OCI-LY7 (cell line): ENCODE measurements at regions not wholly inside any gene's neighbourhood (a gene's known extent, or its start where the extent isn't known, plus 50 kb on each side); places are given as distances from the start of the nearest gene placed in this dataset.
"Not testable (repeated sequence)": the region's sequence is repeated elsewhere in the genome, so short reads cannot be mapped to it uniquely, and the experiment has no call there.

ENCODE experiments used
- BruUV-seq: library from RNA; stranded (reverse); fragments of 400-500 nt; replicated peaks from 2 replicates; lab custom pipeline; 2021; lab: Mats Ljungman, UMichigan
- CTCF ChIA-PET: fragments of 300-600 bp; sonication (Branson Sonifier 250); formaldehyde crosslinking; loops from one replicate; lab custom pipeline; 2022; ENCODE audit warnings: antibody characterized with exemption; ENCODE audit not compliant: unreplicated experiment; lab: Charles Lee
- POLR2A ChIA-PET: fragments of 300-600 bp; sonication (Branson Sonifier 250); formaldehyde crosslinking; loops from one replicate; lab custom pipeline; 2022; ENCODE audit warnings: antibody characterized with exemption; lab: Charles Lee
- DNase-seq: peaks from one replicate; pipeline ENCODE4 v3.0.0-alpha.2; 2015; ENCODE audit warnings: low spot score
- H2AFZ ChIP-seq: fragments of 200-600 bp; sonication (generic), shearing (Covaris generic); 2 replicates; pipeline ENCODE4 v1.6.1; 2014; ENCODE audit warnings: mild to moderate bottlenecking, antibody characterized with exemption, low read length, moderate library complexity
- H3K27ac ChIP-seq: fragments of 200-600 bp; sonication (generic); 2 replicates; pipeline ENCODE4 v1.5.1; 2014; ENCODE audit warnings: mixed run types, low read depth, mild to moderate bottlenecking, moderate library complexity, low read length, inconsistent platforms; ENCODE audit not compliant: poor library complexity, severe bottlenecking
- H3K36me3 ChIP-seq: fragments of 200-600 bp; sonication (generic); 2 replicates; pipeline ENCODE4 v1.6.1; 2014; ENCODE audit warnings: mild to moderate bottlenecking, antibody characterized with exemption, low read length, moderate library complexity, mixed read lengths; ENCODE audit not compliant: insufficient read depth
- H3K4me1 ChIP-seq: fragments of 200-600 bp; sonication (generic); 2 replicates; pipeline ENCODE4 v1.5.1; 2014; ENCODE audit warnings: mild to moderate bottlenecking, low read length; ENCODE audit not compliant: insufficient read depth, poor library complexity, severe bottlenecking
- H3K4me2 ChIP-seq: fragments of 200-600 bp; sonication (generic); 2 replicates; pipeline ENCODE4 v1.6.1; 2014; ENCODE audit warnings: mild to moderate bottlenecking, low read length
- H3K4me3 ChIP-seq: fragments of 200-600 bp; sonication (generic); 2 replicates; pipeline ENCODE4 v1.5.1; 2014; ENCODE audit warnings: mild to moderate bottlenecking, low read depth, low read length; ENCODE audit not compliant: poor library complexity, severe bottlenecking
- H3K79me2 ChIP-seq: fragments of 200-600 bp; sonication (generic); 2 replicates; pipeline ENCODE4 v1.6.1; 2016; ENCODE audit warnings: low read depth, mild to moderate bottlenecking, low read length, moderate library complexity, mixed read lengths; ENCODE audit not compliant: insufficient read depth
- H3K9me2 ChIP-seq: fragments of 200-600 bp; sonication (generic); 2 replicates; pipeline ENCODE4 v1.6.1; 2016; ENCODE audit warnings: mild to moderate bottlenecking, low read length, mixed read lengths; ENCODE audit not compliant: insufficient read depth
- H3K9me3 ChIP-seq: fragments of 200-600 bp; sonication (generic); 2 replicates; pipeline ENCODE4 v1.6.1; 2014; ENCODE audit warnings: mild to moderate bottlenecking, mixed run types, low read length, mixed read lengths
- H4K20me1 ChIP-seq: fragments of 200-600 bp; sonication (generic); 2 replicates; pipeline ENCODE4 v1.6.1; 2014; ENCODE audit warnings: mild to moderate bottlenecking, antibody characterized with exemption, low read length, moderate library complexity, mixed read lengths; ENCODE audit not compliant: insufficient read depth
- EZH2phosphoT487 ChIP-seq: fragments of 200-600 bp; sonication (generic); IDR thresholded peaks from 2 replicates; pipeline ENCODE4 v1.6.1; 2018; ENCODE audit warnings: low read depth, borderline replicate concordance, mild to moderate bottlenecking, mixed run types, antibody characterized with exemption, low read length, moderate library complexity, mixed read lengths
- intact Hi-C: fragments of 100-400 bp; cut with micrococcal nuclease; formaldehyde crosslinking; loops from one replicate; pipeline ENCODE4 v1.10.0; 2022; ENCODE audit not compliant: unreplicated experiment
- TF ChIP-seq, protein P1 (sequence below): fragments of 200-600 bp; sonication (generic); conservative IDR thresholded peaks from 2 replicates; pipeline ENCODE4 v1.5.1; 2014; ENCODE audit warnings: mild to moderate bottlenecking, antibody characterized with exemption, low read length, moderate library complexity, mixed read lengths

DNA sequence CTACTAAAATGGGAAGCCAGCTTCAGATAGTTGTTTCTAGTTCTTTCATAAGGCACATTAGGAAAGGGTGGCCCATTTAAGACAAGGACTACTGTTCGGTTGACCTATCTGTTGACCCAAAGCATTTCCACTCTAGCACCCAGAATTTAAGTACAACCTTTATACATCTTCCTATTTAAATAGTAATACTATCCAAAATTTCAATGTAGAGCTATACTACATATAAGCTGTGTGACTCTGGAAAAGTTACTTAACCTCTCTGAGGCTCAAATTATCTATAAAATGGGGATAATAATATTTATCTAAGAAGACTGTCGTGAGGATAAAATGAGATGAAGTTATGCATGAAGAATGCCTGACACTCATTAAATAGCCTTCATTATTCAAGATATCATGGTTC lies 82.0 kb upstream of the TMEM164 start:
- H3K4me1 ChIP-seq, result no peaks in the 10 kb centered on the region
- H4K20me1 ChIP-seq, result no peaks in the 10 kb centered on the region
- no peaks in the 10 kb centered on the region for H3K79me2 ChIP-seq
- TF ChIP-seq EZH2phosphoT487, result no peak
- TF ChIP-seq, protein P1, sequence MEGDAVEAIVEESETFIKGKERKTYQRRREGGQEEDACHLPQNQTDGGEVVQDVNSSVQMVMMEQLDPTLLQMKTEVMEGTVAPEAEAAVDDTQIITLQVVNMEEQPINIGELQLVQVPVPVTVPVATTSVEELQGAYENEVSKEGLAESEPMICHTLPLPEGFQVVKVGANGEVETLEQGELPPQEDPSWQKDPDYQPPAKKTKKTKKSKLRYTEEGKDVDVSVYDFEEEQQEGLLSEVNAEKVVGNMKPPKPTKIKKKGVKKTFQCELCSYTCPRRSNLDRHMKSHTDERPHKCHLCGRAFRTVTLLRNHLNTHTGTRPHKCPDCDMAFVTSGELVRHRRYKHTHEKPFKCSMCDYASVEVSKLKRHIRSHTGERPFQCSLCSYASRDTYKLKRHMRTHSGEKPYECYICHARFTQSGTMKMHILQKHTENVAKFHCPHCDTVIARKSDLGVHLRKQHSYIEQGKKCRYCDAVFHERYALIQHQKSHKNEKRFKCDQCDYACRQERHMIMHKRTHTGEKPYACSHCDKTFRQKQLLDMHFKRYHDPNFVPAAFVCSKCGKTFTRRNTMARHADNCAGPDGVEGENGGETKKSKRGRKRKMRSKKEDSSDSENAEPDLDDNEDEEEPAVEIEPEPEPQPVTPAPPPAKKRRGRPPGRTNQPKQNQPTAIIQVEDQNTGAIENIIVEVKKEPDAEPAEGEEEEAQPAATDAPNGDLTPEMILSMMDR, result no peak
- H3K9me2 ChIP-seq, result no peaks in the 10 kb centered on the region
- no peak overlapping the region for H2AFZ ChIP-seq
- no peaks in the 10 kb centered on the region for H3K9me3 ChIP-seq
- no TSS peak for BruUV-seq
- H3K4me3 ChIP-seq, result no peak overlapping the region
- DNase-seq, result no peak
- no peaks in the 10 kb centered on the region for H3K36me3 ChIP-seq
- POLR2A ChIA-PET, result interaction anchor here (0.6 to 0.7 kb wide), 2 partner anchors 883 to 950 kb away, joined by 3 to 4 read pairs; no protein-coding TSS in a partner anchor
- CTCF ChIA-PET, result no interaction called here
- H3K4me2 ChIP-seq, result no peak overlapping the region
- no peak overlapping the region for H3K27ac ChIP-seq
- intact Hi-C loops, result no loop called here

DNA sequence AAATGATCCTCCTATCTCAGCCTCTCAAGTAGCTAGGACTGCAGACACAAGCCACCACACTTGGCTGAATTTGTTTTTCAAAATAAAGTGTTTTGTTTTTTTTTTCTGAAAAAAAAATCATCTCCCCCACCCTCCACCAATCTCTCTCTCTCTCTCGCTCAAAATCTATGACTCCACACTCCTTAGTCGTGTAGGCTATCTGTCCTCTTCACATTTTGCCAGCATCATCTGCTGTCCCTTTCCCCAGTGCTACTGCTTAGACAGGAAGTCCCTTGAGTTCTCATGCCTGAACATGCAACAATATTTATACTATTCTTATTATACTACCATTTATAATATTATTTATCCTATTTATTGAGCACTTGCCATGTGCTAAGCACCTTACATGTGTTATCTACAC lies 80.7 kb upstream of the TMEM164 start:
- TF ChIP-seq, protein P1, result no peak
- TF ChIP-seq EZH2phosphoT487, result no peak
- no peak overlapping the region for H3K4me3 ChIP-seq
- no peaks in the 10 kb centered on the region for H3K4me1 ChIP-seq
- CTCF ChIA-PET, result no interaction called here
- intact Hi-C loops, result no loop called here
- DNase-seq, result no peak
- H3K79me2 ChIP-seq, result no peaks in the 10 kb centered on the region
- no peak overlapping the region for H2AFZ ChIP-seq
- no peaks in the 10 kb centered on the region for H3K36me3 ChIP-seq
- POLR2A ChIA-PET, result no interaction called here
- no peak overlapping the region for H3K4me2 ChIP-seq
- H3K9me3 ChIP-seq, result no peaks in the 10 kb centered on the region
- H3K9me2 ChIP-seq, result no peaks in the 10 kb centered on the region
- no peak overlapping the region for H3K27ac ChIP-seq
- no peaks in the 10 kb centered on the region for H4K20me1 ChIP-seq
- BruUV-seq, result no TSS peak

DNA sequence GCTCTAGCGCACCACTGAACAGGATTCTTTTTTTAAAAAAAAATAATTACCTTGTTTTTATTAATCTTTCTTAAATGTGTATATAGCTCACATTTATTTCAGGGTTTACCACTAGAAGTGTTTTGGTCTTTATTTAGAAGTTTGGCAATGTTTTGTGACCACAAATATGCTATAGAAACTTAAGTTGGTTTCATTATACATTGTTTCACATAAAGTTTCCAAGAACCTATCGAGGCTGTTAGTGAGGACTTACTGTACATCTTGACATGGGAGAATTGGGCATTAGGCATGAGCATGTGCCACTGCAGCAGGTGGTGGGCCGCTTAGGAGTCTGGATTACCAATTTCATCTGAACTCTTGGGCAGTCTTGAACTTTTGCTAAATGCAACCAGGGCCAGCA lies 77.9 kb upstream of the TMEM164 start:
- CTCF ChIA-PET, H3K79me2 ChIP-seq, H3K4me2 ChIP-seq, H4K20me1 ChIP-seq, POLR2A ChIA-PET, H3K4me3 ChIP-seq, DNase-seq, H3K9me3 ChIP-seq, H3K36me3 ChIP-seq, H3K27ac ChIP-seq, H3K9me2 ChIP-seq, BruUV-seq, intact Hi-C loops, H3K4me1 ChIP-seq, H2AFZ ChIP-seq: not testable (repeated sequence)
